ENCODE measurements at regions not wholly inside any gene's neighbourhood (a gene's known extent, or its start where the extent isn't known, plus 50 kb on each side); places are given as distances from the start of the nearest gene placed in this dataset.

GRCh38 chr10:83083831-83084230 lies 1055.5 kb upstream of the GHITM start:
- TF ChIP-seq POLR2A (IDR thresholded peaks at IDR 0.05; ENCODE audit: low read depth, low read length) (no peak), TAF1 (IDR thresholded peaks at IDR 0.05; ENCODE audit: borderline replicate concordance, low read depth, low read length) (no peak), POLR2AphosphoS5 (IDR thresholded peaks at IDR 0.05; ENCODE audit: low read depth, low read length) (no peak)
